OCI-LY7 (cell line): ENCODE measurements at regions not wholly inside any gene's neighbourhood (a gene's known extent, or its start where the extent isn't known, plus 50 kb on each side); places are given as distances from the start of the nearest gene placed in this dataset.

Experiments used
- BruUV-seq: library from RNA; stranded (reverse); fragments of 400-500 nt; replicated peaks from 2 replicates; lab custom pipeline; 2021; lab: Mats Ljungman, UMichigan
- CTCF ChIA-PET: fragments of 300-600 bp; sonication (Branson Sonifier 250); formaldehyde crosslinking; loops from one replicate; lab custom pipeline; 2022; ENCODE audit warnings: antibody characterized with exemption; ENCODE audit not compliant: unreplicated experiment; lab: Charles Lee
- POLR2A ChIA-PET: fragments of 300-600 bp; sonication (Branson Sonifier 250); formaldehyde crosslinking; loops from one replicate; lab custom pipeline; 2022; ENCODE audit warnings: antibody characterized with exemption; lab: Charles Lee
- DNase-seq: peaks from one replicate; pipeline ENCODE4 v3.0.0-alpha.2; 2015; ENCODE audit warnings: low spot score
- H2AFZ ChIP-seq: fragments of 200-600 bp; sonication (generic), shearing (Covaris generic); 2 replicates; pipeline ENCODE4 v1.6.1; 2014; ENCODE audit warnings: mild to moderate bottlenecking, antibody characterized with exemption, low read length, moderate library complexity
- H3K27ac ChIP-seq: fragments of 200-600 bp; sonication (generic); 2 replicates; pipeline ENCODE4 v1.5.1; 2014; ENCODE audit warnings: mixed run types, low read depth, mild to moderate bottlenecking, moderate library complexity, low read length, inconsistent platforms; ENCODE audit not compliant: poor library complexity, severe bottlenecking
- H3K36me3 ChIP-seq: fragments of 200-600 bp; sonication (generic); 2 replicates; pipeline ENCODE4 v1.6.1; 2014; ENCODE audit warnings: mild to moderate bottlenecking, antibody characterized with exemption, low read length, moderate library complexity, mixed read lengths; ENCODE audit not compliant: insufficient read depth
- H3K4me1 ChIP-seq: fragments of 200-600 bp; sonication (generic); 2 replicates; pipeline ENCODE4 v1.5.1; 2014; ENCODE audit warnings: mild to moderate bottlenecking, low read length; ENCODE audit not compliant: insufficient read depth, poor library complexity, severe bottlenecking
- H3K4me2 ChIP-seq: fragments of 200-600 bp; sonication (generic); 2 replicates; pipeline ENCODE4 v1.6.1; 2014; ENCODE audit warnings: mild to moderate bottlenecking, low read length
- H3K4me3 ChIP-seq: fragments of 200-600 bp; sonication (generic); 2 replicates; pipeline ENCODE4 v1.5.1; 2014; ENCODE audit warnings: mild to moderate bottlenecking, low read depth, low read length; ENCODE audit not compliant: poor library complexity, severe bottlenecking
- H3K79me2 ChIP-seq: fragments of 200-600 bp; sonication (generic); 2 replicates; pipeline ENCODE4 v1.6.1; 2016; ENCODE audit warnings: low read depth, mild to moderate bottlenecking, low read length, moderate library complexity, mixed read lengths; ENCODE audit not compliant: insufficient read depth
- H3K9me2 ChIP-seq: fragments of 200-600 bp; sonication (generic); 2 replicates; pipeline ENCODE4 v1.6.1; 2016; ENCODE audit warnings: mild to moderate bottlenecking, low read length, mixed read lengths; ENCODE audit not compliant: insufficient read depth
- H3K9me3 ChIP-seq: fragments of 200-600 bp; sonication (generic); 2 replicates; pipeline ENCODE4 v1.6.1; 2014; ENCODE audit warnings: mild to moderate bottlenecking, mixed run types, low read length, mixed read lengths
- H4K20me1 ChIP-seq: fragments of 200-600 bp; sonication (generic); 2 replicates; pipeline ENCODE4 v1.6.1; 2014; ENCODE audit warnings: mild to moderate bottlenecking, antibody characterized with exemption, low read length, moderate library complexity, mixed read lengths; ENCODE audit not compliant: insufficient read depth
- CTCF ChIP-seq: fragments of 200-600 bp; sonication (generic); conservative IDR thresholded peaks from 2 replicates; pipeline ENCODE4 v1.5.1; 2014; ENCODE audit warnings: mild to moderate bottlenecking, antibody characterized with exemption, low read length, moderate library complexity, mixed read lengths
- EZH2phosphoT487 ChIP-seq: fragments of 200-600 bp; sonication (generic); IDR thresholded peaks from 2 replicates; pipeline ENCODE4 v1.6.1; 2018; ENCODE audit warnings: low read depth, borderline replicate concordance, mild to moderate bottlenecking, mixed run types, antibody characterized with exemption, low read length, moderate library complexity, mixed read lengths
- intact Hi-C: fragments of 100-400 bp; cut with micrococcal nuclease; formaldehyde crosslinking; loops from one replicate; pipeline ENCODE4 v1.10.0; 2022; ENCODE audit not compliant: unreplicated experiment

- no peaks in the 10 kb centered on the region for H3K4me1 ChIP-seq
- H3K36me3 ChIP-seq = no peaks in the 10 kb centered on the region
- no peak overlapping the region for H3K4me3 ChIP-seq
- BruUV-seq = no TSS peak
- H2AFZ ChIP-seq = no peak overlapping the region
- ChIA-PET POLR2A (interaction anchor here (0.6 to 1.8 kb wide), 4 partner anchors 11 to 1639 kb away, joined by 3 to 6 read pairs (median 4); no protein-coding TSS in a partner anchor), CTCF (no interaction called here)
- H3K9me2 ChIP-seq = no peaks in the 10 kb centered on the region
- no peak overlapping the region for H3K27ac ChIP-seq
- no peak overlapping the region for H3K4me2 ChIP-seq
- no peaks in the 10 kb centered on the region for H3K79me2 ChIP-seq
- no peaks in the 10 kb centered on the region for H4K20me1 ChIP-seq
- no peak for DNase-seq
- TF ChIP-seq CTCF = no peak
- TF ChIP-seq EZH2phosphoT487 = no peak
- H3K9me3 ChIP-seq = no peaks in the 10 kb centered on the region
- intact Hi-C loops = no loop called here
Observed at GRCh38 chr12:94755598-94755997, 105.2 kb upstream of the TMCC3 start.

- no peaks in the 10 kb centered on the region for H3K4me1 ChIP-seq
- intact Hi-C loops = no loop called here
- no peak overlapping the region for H3K4me3 ChIP-seq
- H3K9me3 ChIP-seq = no peaks in the 10 kb centered on the region
- TF ChIP-seq EZH2phosphoT487 = no peak
- peak; percentile 68 for TF ChIP-seq CTCF
- no peaks in the 10 kb centered on the region for H3K79me2 ChIP-seq
- H4K20me1 ChIP-seq = no peaks in the 10 kb centered on the region
- CTCF ChIA-PET = no interaction called here
- H3K4me2 ChIP-seq = no peak overlapping the region
- DNase-seq = no peak
- BruUV-seq = no TSS peak
- H2AFZ ChIP-seq = no peak overlapping the region
- H3K27ac ChIP-seq = no peak overlapping the region
- H3K9me2 ChIP-seq = no peaks in the 10 kb centered on the region
- no peaks in the 10 kb centered on the region for H3K36me3 ChIP-seq
- POLR2A ChIA-PET = interaction anchor here (1.8 kb wide), 1 partner anchor 32 kb away, joined by 6 read pairs; no protein-coding TSS in a partner anchor
Observed at GRCh38 chr12:94754653-94755052, 104.3 kb upstream of the TMCC3 start.

GRCh38 chr12:94753036-94753679 lies 102.8 kb upstream of the TMCC3 start:
- TF ChIP-seq CTCF (no peak), EZH2phosphoT487 (no peak)
- POLR2A ChIA-PET = interaction anchor here (0.8 to 1.0 kb wide), 2 partner anchors 9 to 48 kb away, joined by 3 read pairs; no protein-coding TSS in a partner anchor
- Histone ChIP-seq H3K79me2 (no peaks in the 10 kb centered on the region), H3K9me3 (no peaks in the 10 kb centered on the region), H3K4me2 (no peak overlapping the region), H3K4me3 (no peak overlapping the region), H4K20me1 (no peaks in the 10 kb centered on the region), H2AFZ (no peak overlapping the region), H3K27ac (no peak overlapping the region), H3K36me3 (no peaks in the 10 kb centered on the region), H3K9me2 (no peaks in the 10 kb centered on the region), H3K4me1 (no peaks in the 10 kb centered on the region)
- no TSS peak for BruUV-seq
- DNase-seq = no peak
- CTCF ChIA-PET = interaction anchor here (0.6 to 0.7 kb wide), 2 partner anchors 8 to 563 kb away, joined by 3 read pairs; no protein-coding TSS in a partner anchor
- intact Hi-C loops = no loop called here
